Stimulated activated CD8-positive, alpha-beta memory T cell treated with anti-CD3 and anti-CD28 coated beads, Interleukin-7, amount 100 ng/mL, for 24 hours (primary cell): ENCODE measurements at regions not wholly inside any gene's neighbourhood (a gene's known extent, or its start where the extent isn't known, plus 50 kb on each side); places are given as distances from the start of the nearest gene placed in this dataset.

Source experiments
- DNase-seq: peaks from one replicate; pipeline ENCODE4 v3.0.0-alpha.2; 2020; ENCODE audit warnings: low read depth

DNA sequence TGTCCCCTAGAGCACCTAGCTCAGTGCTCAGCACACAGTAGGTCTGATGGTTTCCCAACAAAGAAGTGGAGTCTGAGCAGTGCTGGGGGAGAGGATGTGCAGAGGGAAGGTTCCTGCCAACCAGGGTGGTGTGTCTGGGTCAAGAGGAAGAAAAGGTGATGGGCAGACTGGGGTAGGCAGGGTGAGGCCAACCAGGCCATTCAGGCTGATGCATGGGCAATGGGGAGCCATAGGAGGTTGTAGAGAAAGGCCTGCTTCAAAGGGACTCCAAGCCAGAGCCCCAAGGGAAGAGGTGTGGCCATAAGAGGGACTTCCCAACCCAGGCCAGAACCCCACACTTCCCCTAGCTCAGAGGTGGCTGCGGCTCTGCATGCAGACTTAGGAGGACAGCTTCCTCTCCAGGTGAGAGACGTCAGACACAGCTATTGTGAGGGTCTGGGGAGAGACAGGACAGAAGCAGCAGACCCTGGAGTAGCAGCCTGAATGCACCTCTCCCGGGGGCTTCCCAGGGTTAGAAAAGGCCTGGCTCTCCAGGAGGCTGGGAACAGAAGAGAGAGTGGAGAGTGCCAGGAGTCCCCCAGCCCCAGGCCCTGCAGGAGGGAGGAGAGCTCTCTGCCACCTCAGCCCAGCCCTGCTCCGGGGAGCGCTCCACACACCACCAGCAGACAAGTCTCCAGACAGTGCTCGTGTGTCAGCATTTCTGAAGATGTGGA, 87.4 kb upstream of the ZMIZ1 start:
- no peak for DNase-seq

DNA sequence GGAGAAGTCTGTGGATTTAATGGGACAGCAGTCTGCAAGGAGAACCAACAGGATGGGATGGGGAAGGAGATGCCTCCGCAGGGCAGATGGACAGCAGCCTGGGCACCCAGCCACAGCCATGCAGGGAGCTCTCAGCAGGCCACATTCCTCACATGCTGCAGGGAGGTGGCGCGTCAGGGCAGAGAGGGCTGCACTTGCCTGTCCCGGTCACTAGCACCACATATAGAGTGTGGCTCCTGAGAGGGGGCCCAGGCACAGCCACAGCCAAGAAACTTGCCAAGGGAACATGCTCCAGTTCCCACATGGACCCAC, 86.8 kb upstream of the ZMIZ1 start:
- DNase-seq = no peak

DNA sequence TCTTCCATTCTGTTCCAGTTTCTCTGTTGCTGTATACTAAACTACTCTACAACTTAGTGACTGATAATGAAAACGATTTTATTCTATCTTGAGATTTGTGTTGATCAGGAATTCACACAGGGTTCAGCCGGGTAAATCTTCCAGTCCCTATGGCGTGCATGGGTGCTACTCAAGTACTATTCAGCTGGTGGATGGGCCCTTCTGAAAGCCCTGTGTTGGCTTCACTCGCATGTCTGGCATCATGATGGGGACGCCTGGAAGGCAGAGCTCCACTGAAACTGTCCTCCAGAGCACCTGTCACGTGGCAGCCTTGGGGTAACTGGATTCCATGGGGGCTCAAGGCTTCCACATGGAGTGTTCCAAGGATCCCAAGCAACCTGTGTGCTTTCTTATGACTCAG, 86.0 kb upstream of the ZMIZ1 start:
- DNase-seq = no peak

DNA sequence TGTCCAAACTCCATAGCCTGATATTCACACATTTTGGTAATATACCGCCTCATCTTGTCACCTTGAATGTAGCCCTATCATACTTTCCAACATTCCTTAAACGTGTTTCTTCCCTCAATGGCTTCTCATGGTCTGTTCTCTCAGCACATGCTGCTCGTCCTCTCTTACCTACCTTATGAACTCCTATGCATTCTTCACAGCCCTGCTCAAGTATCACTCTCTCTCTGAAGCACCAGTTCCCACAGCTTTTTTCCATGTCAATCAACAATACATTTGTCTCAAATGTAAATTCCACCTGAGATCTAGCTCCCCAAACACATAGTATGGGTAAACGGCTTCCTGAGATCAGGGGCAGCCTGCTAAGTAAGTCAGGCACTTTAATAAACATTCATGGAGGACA, 85.2 kb upstream of the ZMIZ1 start:
- DNase-seq = no peak

DNA sequence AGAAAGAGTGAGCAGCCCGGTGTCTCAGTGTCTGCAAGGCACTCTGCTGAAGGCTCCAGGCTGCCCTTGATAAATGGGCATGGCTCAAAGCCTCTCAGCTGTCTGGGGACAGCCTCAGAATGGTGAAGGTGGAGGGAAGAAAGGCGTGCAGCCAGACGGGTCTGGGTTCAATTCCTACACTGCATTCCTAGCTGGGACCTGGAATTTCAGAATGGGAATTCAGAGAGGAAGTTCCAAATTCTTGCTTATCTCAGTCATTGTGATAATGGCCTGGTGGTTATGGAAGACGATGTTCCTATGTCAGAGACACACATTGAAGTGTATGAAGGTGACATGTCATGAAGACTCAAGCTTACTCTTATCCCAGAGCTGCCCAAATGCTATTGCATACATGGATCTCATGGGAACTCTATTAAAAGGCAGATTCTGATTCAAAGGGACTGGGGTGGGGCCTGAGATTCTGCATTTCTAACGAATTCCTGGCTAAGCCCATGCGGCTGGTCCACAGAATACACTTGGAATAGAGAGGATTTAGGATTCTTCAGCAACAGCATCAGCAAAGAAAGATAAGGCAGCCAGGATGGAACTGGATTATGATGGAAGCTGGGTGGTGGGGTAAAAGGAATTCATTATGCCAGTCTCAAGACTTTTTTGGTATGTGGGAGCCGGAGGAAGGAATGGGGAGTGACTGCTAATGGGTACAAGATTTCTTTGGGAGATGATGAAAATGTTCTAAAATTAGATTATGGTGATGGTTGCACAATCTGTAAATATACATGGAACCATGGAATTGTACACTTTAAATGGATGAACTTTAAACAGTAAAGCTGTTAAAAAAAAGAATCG, 82.6 kb upstream of the ZMIZ1 start:
- no peak for DNase-seq

DNA sequence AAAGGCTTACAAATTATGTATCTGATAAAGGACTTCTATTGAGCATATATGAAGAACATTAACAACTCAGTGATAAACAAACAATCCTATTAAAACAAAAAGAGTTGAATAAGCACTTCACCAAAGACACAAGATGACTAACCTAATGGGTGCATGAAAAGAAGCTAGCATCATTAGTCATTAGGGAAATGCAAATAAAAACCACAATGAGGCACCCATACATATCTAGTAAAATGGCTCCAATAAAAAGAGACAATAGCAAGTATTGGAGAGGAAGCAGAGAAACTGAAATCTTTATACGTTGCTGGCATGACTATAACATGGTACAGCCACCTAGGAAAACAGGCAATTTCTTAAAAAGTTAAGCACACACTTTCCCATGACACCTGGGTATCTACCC, 77.6 kb upstream of the ZMIZ1 start:
- DNase-seq = no peak

DNA sequence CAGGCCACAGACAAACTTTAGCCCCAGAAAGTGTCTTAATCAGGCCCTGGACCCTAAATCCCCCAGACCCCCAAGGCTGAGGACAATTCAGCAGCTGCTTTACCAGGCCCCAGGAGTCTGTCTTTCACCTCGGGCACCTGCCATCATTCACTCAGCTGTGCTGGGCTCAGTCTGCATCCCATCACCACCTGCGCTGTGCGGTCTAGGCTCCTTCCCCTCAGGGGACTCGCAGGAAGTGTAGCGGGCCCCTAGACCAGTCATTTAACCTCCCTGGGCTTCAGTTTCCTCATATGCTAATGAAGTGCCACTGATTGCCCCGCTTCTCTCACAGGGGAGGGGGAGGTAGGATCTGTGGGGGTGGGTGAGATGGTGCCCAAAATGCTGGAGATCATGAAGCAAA, 76.4 kb upstream of the ZMIZ1 start:
- no peak for DNase-seq

DNA sequence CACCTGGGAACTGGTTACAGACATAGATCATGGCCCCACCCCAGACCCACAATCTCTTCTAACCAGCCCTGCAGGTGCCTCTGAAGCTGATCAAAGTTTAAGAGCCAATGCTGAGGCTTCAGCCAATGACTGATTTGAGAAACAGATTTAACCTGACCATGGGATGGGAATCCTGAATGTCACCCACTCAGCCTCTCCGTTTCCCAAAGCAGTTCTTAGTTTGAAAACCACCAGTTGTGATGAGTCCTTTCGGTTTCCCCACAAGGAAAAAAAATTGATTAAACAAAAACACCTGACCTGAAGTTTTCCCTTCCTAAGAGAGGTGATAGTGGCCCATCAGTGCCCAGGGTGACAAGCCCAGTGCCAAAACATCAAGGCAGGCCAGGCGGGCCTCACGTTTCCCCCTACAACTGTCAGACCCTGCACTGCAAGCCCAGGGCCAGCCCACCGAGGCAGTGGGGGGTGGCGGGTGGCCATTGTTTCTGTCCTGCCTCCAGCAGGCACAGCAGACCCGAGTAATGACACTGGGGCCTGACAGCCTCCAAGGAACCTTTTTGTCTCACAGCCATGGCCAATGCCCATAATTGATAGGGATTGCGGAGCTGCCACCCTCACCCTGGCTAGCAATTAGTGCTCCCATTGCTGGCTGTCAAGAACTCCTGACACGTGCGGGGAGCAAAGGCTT, 75.4 kb upstream of the ZMIZ1 start:
- no peak for DNase-seq

DNA sequence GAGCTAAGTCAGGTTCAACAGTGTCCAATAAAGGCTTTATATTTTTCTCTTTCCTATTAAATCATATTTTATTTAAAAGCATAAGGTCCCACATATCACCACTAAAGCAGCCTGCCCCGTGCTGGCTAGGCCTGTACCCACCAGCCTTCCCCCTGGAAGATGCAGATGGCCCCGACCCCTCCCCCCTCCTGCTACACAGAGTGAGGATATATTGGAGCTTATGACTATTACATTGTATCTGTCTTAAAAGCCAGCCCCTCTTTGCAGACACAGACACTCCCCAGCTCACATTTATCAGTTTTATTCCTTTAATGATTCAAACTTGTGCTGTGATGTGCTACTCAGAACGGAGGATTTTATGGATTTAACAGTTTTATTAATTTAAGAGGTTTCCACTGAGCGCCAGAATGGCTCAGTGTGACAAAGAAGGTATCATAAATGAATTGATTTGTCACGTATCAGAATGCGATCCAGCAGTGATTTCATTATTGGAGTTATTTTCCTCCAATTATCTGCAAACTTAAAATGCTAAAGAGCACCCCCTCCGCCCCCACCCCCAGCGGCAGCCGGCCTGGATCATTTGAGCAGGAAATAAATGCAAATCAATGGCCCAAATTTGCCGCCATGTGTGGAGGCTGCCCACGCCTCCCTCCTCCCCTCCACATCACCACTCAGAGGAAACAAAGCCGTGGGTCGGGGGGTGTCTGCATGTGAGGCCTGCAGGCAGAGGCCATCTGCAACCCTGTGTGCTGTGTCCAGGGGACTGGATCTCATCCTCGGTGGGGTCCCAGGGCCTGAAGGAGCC, 72.6 kb upstream of the ZMIZ1 start:
- no peak for DNase-seq

DNA sequence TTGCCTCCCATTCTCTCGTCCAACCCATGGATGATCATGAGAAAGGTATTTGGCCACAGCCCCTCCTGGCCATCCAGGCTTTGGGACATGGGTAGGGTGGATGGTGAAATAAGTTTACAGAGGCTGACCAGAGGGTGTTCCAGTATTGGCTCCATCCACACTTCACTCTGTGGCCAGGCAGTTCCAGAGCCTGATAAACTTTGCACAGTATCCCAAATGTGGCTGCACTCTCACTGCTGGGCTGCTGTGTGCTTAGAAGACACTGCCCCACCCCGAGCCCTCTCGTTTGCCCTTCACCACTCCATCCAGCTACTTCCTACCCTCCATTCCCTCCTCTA, 72.0 kb upstream of the ZMIZ1 start:
- no peak for DNase-seq

DNA sequence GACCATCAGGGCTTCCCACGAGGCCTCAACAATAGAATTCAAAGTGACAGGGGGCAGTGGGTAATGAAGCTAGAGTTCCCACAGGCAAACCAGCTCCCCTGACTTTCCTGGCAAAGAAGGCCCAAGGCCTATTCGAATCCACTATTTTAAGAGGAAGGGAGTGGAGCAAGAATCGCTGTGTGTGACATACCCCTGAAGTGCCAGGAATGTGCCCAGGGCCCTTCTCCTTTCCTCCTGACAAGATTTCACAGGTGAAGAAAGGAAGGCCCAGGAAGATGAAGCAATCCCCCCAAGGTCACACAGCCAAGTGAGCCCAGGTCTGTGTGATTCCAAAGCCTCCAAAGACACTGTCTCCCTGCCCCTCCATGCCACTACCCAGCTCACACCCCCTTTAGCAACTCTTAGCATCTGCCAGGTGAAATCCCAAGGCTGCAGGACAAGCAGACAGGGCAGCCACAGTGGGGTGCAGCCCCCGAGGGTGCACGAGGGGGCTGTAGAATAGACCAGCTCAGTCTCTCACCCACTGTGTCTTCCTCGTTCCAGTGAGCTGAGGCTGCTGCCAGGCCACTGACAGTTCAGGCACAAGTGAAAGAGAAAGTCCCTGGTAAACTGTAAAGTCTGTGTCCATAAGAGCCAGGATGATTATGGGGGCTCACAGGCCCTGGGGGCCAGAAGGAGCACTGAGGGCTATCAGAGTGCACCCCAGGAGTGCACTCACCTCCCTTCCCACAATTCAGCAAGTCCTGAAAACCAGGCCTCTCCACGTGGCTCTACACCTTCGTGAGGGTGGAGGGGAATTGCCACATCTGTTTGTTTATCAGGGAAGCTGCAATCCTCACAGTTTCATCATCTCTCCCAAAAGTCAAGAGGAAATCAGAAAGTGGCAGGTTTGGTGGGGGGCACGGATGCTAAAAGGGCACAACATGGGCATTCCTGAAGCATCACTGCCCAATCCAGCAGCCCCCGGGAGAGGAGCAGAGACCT, 70.8 kb upstream of the ZMIZ1 start:
- no peak for DNase-seq

DNA sequence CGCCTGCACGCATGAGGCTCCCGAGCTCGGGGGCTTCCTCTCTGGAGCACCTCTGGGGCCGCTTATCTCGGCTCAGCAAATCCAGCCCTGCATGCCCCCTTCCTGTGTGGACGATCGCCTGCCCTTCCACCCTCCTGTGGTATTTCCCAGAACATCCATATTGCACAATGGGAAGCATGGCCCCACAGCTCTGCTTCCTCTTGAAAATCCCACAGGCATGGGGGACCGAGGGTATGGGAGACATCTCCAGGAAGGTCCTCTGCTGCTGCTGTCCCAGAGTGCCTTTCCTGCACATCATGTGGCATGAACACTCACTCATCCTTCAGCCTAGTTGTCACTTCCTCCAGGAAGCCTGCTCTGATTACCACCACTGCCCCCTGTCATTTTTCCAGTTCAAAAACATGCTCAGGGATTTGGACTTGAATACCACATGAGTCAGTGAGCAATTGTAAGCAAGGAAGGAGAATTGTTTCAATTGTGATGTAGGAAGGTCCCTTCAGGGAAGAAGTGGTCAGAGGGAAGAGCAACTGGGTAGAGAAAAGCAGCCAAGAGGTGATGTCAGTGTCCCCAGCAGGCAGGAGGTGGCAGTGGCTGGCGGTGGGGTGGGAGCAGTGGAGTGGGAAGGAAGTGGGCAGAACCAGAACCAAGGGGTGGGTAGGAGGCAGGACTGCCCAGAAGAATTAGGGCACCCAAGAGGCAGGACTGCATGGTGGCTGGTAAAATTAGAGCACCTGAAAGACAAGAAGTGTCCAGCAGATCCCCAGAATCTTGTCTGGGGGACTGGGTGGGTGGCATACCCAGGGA, 67.5 kb upstream of the ZMIZ1 start:
- DNase-seq = no peak

DNA sequence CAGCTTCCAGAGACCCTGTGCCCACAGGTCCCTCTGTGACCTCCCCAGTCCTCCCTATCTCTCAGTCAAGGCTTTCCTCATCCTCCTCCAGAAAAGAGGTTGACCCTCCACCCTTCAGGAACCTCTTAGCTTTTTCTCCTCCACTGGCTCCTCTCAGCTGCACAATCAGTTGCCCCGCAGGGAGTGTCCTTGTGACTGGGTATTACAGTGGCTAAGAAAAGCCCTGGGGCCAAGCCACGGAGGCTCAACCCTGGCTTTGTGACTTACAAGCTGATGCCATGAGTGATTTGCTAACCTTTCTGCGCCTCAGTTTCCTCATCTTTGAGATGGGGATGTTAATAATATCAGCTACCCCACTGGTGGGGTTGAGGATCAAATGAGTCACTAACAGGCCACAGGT, 66.4 kb upstream of the ZMIZ1 start:
- DNase-seq = no peak

DNA sequence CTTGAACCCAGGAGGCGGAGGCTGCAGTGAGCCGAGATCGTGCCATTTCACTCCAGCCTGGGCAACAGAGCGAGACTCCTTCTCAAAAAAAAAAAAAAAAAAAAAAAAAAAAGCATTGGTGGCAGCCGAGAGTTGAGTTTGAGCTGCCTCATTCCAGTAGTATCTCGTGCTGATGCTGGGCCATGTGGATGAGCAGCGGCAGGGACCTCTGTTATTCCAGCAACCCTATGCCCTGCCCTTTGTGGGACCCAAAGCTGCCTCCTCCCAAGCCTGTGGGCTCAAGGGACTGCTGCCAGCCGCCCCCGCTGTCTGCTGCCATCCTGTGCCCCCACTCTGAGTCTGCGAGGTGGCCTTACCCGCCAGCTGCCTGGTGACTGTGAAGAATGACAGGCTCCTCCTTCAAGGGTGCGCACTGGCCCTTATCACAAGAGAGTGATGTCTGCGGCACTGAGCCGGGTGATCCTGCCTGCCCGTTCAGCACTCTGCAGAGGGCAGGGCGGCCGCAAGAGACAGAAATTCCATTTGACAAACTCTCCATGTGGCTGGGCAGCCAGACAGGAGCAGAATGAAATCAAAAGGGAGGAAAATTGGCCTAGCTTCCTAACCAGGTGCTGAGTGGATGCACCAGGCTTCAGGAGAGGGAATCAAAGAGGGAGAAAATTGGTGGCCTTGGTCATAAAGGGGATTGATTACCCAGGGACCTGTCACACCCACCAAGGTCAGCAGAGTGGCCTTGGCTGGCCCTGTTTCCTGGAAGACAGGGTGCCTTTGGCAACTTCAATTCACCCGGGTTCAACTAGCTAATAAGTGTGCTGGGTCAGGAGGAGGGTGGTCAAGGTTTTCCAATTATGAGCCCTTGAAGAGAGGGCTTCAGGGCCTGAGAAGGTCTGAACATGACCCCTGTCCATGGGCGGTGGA, 65.3 kb upstream of the ZMIZ1 start:
- no peak for DNase-seq

DNA sequence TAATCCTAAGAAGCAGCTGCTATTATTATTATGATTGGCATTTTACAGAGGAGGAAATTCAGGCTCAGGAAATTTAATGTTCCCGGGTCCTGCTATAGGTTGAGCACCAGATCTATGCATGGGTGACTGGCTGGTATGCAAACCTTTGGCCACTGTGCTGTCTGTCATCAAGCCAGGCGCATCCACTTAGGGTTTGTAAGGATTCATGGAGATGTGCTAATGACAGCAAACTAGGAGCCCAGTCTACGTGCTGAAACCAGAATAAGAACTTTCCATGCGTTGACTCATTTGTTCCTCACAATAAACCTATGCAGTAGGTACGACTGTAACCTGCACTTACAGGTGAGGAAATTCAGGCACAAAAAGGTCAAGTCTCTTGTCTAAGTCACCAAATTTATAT, 64.5 kb upstream of the ZMIZ1 start:
- DNase-seq = no peak

DNA sequence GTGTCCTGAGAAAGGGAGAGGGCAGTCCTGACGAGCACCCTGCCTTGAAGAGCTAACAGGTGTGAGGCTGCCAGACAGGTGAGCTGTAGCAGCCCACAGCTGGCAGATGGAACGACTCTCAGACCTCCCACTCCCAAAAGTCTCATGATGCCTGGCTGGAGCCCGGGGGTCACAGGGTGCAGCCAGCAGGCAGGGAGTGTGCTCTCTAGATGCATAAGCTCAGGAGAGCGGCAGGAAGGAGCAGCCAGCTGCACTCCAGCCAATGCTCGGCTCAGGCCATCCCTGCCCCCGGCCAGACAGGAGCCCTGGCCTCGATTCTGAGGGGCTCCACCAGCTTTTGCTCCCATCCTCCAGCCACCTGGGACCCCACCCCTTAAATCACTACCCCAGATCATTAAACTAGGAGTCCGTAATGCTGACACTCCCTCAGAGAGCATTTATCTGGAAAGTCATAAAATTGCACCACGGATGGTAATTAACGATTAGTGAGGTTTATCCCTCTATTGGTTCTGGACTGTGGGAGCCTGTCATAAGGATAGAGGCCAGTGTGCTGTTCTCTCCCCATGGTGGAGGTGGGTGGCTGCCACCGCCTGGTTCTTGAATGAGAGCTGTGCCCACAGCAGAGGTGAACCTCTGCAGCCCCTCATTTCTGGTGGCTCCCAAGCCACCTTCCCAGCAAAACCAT, 63.5 kb upstream of the ZMIZ1 start:
- DNase-seq = no peak

DNA sequence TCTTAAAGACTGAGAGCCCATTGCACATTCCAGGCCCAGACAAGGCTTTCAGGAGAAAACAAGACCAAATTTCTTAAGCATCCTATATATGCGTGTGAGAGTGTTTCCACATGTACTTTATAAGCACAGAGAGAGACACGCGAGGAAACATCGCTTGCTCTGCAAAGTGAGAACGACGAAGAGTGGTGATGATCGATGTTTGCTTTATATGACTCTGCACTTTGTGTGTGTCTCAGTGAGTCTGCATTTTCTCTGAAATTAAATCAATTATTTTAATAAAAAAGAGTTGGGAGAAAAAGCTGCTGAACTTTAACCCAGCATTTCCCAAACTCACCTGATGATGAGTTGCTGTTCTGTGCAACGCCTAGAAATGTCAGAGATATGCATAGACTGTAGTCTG, 61.7 kb upstream of the ZMIZ1 start:
- no peak for DNase-seq

DNA sequence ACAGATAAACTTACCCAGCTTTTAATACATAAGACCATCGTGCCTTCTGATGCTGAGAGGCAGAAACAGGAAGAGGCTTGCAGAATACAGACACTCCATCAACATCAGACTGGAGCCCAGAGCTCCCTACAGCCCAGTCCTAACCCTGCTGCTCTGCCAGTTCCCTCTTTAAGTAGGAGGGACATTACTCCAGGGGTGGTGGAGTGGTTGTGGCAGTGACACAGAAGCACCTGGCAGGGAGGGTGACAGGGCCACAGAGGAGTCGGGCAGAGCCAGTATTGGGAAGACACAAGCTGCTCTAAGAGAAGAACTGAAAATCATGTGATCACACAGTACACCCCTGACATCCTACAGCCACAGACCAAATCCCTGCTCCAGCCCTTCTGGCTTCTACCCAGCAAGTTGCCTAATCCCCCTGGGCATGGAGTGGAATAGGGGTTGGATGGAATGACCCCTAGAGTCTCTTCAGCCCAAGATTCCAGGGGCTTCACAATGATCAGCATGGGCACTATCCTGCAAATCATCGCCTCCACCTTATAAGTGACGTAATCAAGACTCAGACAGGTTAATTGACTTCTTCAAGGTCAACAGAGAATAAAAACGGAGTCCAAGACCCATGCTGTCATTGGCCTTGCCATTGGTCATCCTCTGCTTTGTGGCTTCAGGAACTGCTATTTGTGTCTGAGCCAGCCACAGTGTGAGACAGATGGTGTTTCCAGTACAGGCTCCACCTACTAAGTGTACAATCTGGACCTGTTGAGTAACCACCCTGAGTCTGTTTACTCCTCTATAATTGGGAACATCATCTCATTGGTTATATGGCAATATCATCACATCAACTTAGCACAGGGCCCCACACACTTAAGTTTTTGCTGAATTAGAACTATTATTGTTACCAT, 61.1 kb upstream of the ZMIZ1 start:
- DNase-seq = no peak
